ENCODE measurements at regions not wholly inside any gene's neighbourhood (a gene's known extent, or its start where the extent isn't known, plus 50 kb on each side); places are given as distances from the start of the nearest gene placed in this dataset.

GRCh38 chr5:165624166-165624946, 2118.9 kb downstream of the MAT2B start:
- no peak overlapping the region for H3K9ac ChIP-seq (ENCODE audit: control insufficient read depth, insufficient read depth, low read length)
- ChIA-PET SMC1A (ENCODE audit: uncharacterized antibody, unreplicated experiment) (no interaction called here), RAD21 (ENCODE audit: unreplicated experiment) (no interaction called here), CTCF (no interaction called here), POLR2A (no interaction called here)
- no TSS peak for BruUV-seq (replicated peaks)
- ATAC-seq (no peak), DNase-seq (ENCODE audit: low read depth, low spot score) (no peak), FAIRE-seq (no peak)
- in situ Hi-C loops (cut with MboI) (no loop called here), intact Hi-C loops (cut with micrococcal nuclease; ENCODE audit: unreplicated experiment) (no loop called here)
- no peaks in the 10 kb centered on the region for H3K36me3 ChIP-seq (ENCODE audit: control insufficient read depth in 2 of 2, insufficient read depth in 2 of 2, low read length in 1 of 2)
- H3K27me3 ChIP-seq (replicated peaks in 1 of 2; ENCODE audit: control insufficient read depth in 2 of 2, insufficient read depth in 2 of 2, low read length in 1 of 2): no peaks in the 10 kb centered on the region
- no peak overlapping the region for H3K4me2 ChIP-seq (ENCODE audit: control insufficient read depth, insufficient read depth)
- no peaks in the 10 kb centered on the region for H4K20me1 ChIP-seq (ENCODE audit: control insufficient read depth, insufficient read depth)
- H3K4me1 ChIP-seq (ENCODE audit: control insufficient read depth, insufficient read depth, low read length): no peaks in the 10 kb centered on the region
- 33% methylated on average over 8 of the region's 8 CpGs for WGBS (ENCODE audit: insufficient coverage, insufficient replicate concordance, low lambda C conversion rate, missing lambda C conversion rate)
- H3K4me3 ChIP-seq: no peak overlapping the region
- H3K79me2 ChIP-seq (ENCODE audit: control insufficient read depth, insufficient read depth, low read length): no peaks in the 10 kb centered on the region
- no peak overlapping the region for H2AFZ ChIP-seq (ENCODE audit: control insufficient read depth, low read depth, low read length)
- no peak overlapping the region for H3K27ac ChIP-seq (ENCODE audit: control insufficient read depth, insufficient read depth)
- H3K9me3 ChIP-seq (replicated peaks; ENCODE audit: control insufficient read depth, insufficient read depth, low read length): no peaks in the 10 kb centered on the region
- no peak for TF ChIP-seq SKIL (IDR thresholded peaks at IDR 0.05; ENCODE audit: low read depth, poor library complexity, severe bottlenecking)
- no peak for TF ChIP-seq SIN3A (IDR thresholded peaks at IDR 0.05; ENCODE audit: low read depth, low read length)
- no peak for TF ChIP-seq ZZZ3 (IDR thresholded peaks at IDR 0.05; ENCODE audit: control insufficient read depth, insufficient read length, low read depth)
- no peak for TF ChIP-seq REST (IDR thresholded peaks at IDR 0.05; ENCODE audit: low read depth, low read length)
- no peak for TF ChIP-seq CBX5 (IDR thresholded peaks at IDR 0.05; ENCODE audit: low read depth)
- no peak for TF ChIP-seq WRNIP1 (IDR thresholded peaks at IDR 0.05; ENCODE audit: borderline replicate concordance, low read depth, low read length)
- no peak for TF ChIP-seq ZNF622 (IDR thresholded peaks at IDR 0.05)
- no peak for TF ChIP-seq ZNF274 (IDR thresholded peaks at IDR 0.05; ENCODE audit: insufficient read depth, insufficient read length)
- TF ChIP-seq ZBTB4 (CRISPR knock-in tag; IDR thresholded peaks at IDR 0.05): no peak
- TF ChIP-seq ZNF592 (IDR thresholded peaks at IDR 0.05): no peak

All from GM12878 (cell line).